Kidney capillary endothelial cell (primary cell): ENCODE measurements at regions not wholly inside any gene's neighbourhood (a gene's known extent, or its start where the extent isn't known, plus 50 kb on each side); places are given as distances from the start of the nearest gene placed in this dataset.

Experiments
- DNase-seq: peaks from one replicate; pipeline ENCODE4 v3.0.0-alpha.2; 2018; ENCODE audit warnings: low spot score

GRCh38 chr4:176979416-176979815 is 186.7 kb upstream of the VEGFC start:
- DNase-seq = no peak

GRCh38 chr4:176981074-176981473 is 188.4 kb upstream of the VEGFC start:
- no peak for DNase-seq

GRCh38 chr4:176981551-176981950 is 188.8 kb upstream of the VEGFC start:
- no peak for DNase-seq

GRCh38 chr4:176988226-176988625 is 195.5 kb upstream of the VEGFC start:
- peak; percentile 97 for DNase-seq

GRCh38 chr4:176989186-176989585 is 196.5 kb upstream of the VEGFC start:
- DNase-seq = no peak

GRCh38 chr4:176999935-177000543 is 207.3 kb upstream of the VEGFC start:
- DNase-seq = no peak

- no peak for DNase-seq
Observed at GRCh38 chr4:177001271-177002175, 208.8 kb upstream of the VEGFC start.

GRCh38 chr4:177005674-177006230 is 213.0 kb upstream of the VEGFC start:
- peak; percentile 33 for DNase-seq

GRCh38 chr4:177006331-177006730 is 213.6 kb upstream of the VEGFC start:
- no peak for DNase-seq

GRCh38 chr4:177008071-177008835 is 215.5 kb upstream of the VEGFC start:
- DNase-seq = no peak

- no peak for DNase-seq
Observed at GRCh38 chr4:177008836-177009501, 216.2 kb upstream of the VEGFC start.

- DNase-seq = no peak
Observed at GRCh38 chr4:177010418-177010817, 217.7 kb upstream of the VEGFC start.

- DNase-seq = no peak
Observed at GRCh38 chr4:177012918-177013545, 220.3 kb upstream of the VEGFC start.

GRCh38 chr4:177016541-177017141 is 223.9 kb upstream of the VEGFC start:
- no peak for DNase-seq

- DNase-seq = no peak
Observed at GRCh38 chr4:177023951-177024350, 231.2 kb upstream of the VEGFC start.

GRCh38 chr4:177032341-177032740 is 239.6 kb upstream of the VEGFC start:
- DNase-seq = no peak

- no peak for DNase-seq
Observed at GRCh38 chr4:177033135-177033534, 240.4 kb upstream of the VEGFC start.

GRCh38 chr4:177033632-177034031 is 240.9 kb upstream of the VEGFC start:
- DNase-seq = no peak

- DNase-seq = no peak
Observed at GRCh38 chr4:177041356-177041755, 248.6 kb upstream of the VEGFC start.

GRCh38 chr4:177047070-177047850 is 254.5 kb upstream of the VEGFC start:
- DNase-seq = peak; percentile 60
